ENCODE measurements at regions not wholly inside any gene's neighbourhood (a gene's known extent, or its start where the extent isn't known, plus 50 kb on each side); places are given as distances from the start of the nearest gene placed in this dataset.
"Not testable (repeated sequence)": the region's sequence is repeated elsewhere in the genome, so short reads cannot be mapped to it uniquely, and the experiment has no call there.

DNA sequence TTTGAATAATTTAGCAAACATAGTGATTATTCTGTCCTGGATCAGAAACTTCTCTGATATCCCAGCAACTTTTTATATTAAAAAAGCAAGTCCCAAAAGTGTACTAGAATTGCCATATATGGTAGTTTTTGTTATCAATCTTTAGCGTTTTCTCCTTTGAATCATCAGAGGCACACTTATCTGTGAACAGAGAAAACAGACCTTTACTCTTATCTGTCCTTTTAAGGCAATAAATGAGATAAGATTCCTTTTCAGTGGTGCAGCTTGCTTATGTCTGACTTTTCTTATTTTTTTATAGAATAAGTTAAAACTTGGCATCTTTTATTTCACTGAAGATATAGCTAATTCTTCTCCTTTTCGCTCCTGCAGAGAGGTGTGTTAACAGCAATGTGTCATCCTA lies 458.1 kb upstream of the PCDH10 start:
- TF ChIP-seq POLR2AphosphoS5 (IDR thresholded peaks at IDR 0.05; ENCODE audit: low read depth), result no peak
- Histone ChIP-seq H3K27me3 (ENCODE audit: insufficient read depth, poor library complexity, severe bottlenecking) (no peaks in the 10 kb centered on the region), H3K4me3 (replicated peaks; ENCODE audit: insufficient read depth, low read length) (no peak overlapping the region), H3K27ac (replicated peaks) (no peak overlapping the region)
- DNase-seq (ENCODE audit: low read depth in 1 of 2, low spot score in 1 of 2), result no peak

DNA sequence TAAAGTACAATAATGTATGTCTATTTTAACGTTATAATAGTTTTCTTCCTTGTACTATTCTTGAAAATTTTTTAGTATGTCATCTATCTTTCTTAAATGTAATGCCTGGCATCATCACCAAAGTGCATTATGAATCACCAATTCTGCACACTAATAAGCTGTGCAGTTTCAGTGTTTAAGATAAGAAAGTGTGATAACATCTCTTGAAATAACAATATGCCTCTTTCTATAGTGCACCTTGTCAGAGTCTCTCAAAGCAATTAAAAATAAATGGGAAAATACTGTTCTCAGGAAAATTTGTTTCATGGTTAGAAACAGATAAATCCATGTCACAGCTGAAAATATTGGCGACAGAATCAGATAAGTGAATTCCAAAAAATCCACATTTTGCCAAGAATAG lies 457.4 kb upstream of the PCDH10 start:
- Histone ChIP-seq H3K27ac (replicated peaks) (no peak overlapping the region), H3K27me3 (ENCODE audit: insufficient read depth, poor library complexity, severe bottlenecking) (no peaks in the 10 kb centered on the region), H3K4me3 (replicated peaks; ENCODE audit: insufficient read depth, low read length) (no peak overlapping the region)
- TF ChIP-seq POLR2AphosphoS5 (IDR thresholded peaks at IDR 0.05; ENCODE audit: low read depth), result no peak
- TF ChIP-seq SPI1 (IDR thresholded peaks at IDR 0.05; ENCODE audit: borderline replicate concordance, low read depth), result no peak
- TF ChIP-seq, protein P1, sequence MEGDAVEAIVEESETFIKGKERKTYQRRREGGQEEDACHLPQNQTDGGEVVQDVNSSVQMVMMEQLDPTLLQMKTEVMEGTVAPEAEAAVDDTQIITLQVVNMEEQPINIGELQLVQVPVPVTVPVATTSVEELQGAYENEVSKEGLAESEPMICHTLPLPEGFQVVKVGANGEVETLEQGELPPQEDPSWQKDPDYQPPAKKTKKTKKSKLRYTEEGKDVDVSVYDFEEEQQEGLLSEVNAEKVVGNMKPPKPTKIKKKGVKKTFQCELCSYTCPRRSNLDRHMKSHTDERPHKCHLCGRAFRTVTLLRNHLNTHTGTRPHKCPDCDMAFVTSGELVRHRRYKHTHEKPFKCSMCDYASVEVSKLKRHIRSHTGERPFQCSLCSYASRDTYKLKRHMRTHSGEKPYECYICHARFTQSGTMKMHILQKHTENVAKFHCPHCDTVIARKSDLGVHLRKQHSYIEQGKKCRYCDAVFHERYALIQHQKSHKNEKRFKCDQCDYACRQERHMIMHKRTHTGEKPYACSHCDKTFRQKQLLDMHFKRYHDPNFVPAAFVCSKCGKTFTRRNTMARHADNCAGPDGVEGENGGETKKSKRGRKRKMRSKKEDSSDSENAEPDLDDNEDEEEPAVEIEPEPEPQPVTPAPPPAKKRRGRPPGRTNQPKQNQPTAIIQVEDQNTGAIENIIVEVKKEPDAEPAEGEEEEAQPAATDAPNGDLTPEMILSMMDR (IDR thresholded peaks at IDR 0.05; ENCODE audit: insufficient read depth, low read length), result no peak
- no peak for TF ChIP-seq GABPA (IDR thresholded peaks at IDR 0.05; ENCODE audit: low read depth)
- TF ChIP-seq, protein P2, sequence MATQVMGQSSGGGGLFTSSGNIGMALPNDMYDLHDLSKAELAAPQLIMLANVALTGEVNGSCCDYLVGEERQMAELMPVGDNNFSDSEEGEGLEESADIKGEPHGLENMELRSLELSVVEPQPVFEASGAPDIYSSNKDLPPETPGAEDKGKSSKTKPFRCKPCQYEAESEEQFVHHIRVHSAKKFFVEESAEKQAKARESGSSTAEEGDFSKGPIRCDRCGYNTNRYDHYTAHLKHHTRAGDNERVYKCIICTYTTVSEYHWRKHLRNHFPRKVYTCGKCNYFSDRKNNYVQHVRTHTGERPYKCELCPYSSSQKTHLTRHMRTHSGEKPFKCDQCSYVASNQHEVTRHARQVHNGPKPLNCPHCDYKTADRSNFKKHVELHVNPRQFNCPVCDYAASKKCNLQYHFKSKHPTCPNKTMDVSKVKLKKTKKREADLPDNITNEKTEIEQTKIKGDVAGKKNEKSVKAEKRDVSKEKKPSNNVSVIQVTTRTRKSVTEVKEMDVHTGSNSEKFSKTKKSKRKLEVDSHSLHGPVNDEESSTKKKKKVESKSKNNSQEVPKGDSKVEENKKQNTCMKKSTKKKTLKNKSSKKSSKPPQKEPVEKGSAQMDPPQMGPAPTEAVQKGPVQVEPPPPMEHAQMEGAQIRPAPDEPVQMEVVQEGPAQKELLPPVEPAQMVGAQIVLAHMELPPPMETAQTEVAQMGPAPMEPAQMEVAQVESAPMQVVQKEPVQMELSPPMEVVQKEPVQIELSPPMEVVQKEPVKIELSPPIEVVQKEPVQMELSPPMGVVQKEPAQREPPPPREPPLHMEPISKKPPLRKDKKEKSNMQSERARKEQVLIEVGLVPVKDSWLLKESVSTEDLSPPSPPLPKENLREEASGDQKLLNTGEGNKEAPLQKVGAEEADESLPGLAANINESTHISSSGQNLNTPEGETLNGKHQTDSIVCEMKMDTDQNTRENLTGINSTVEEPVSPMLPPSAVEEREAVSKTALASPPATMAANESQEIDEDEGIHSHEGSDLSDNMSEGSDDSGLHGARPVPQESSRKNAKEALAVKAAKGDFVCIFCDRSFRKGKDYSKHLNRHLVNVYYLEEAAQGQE (IDR thresholded peaks at IDR 0.05; ENCODE audit: insufficient replicate concordance, low read depth), result no peak
- DNase-seq (ENCODE audit: low read depth in 1 of 2, low spot score in 1 of 2), result no peak

DNA sequence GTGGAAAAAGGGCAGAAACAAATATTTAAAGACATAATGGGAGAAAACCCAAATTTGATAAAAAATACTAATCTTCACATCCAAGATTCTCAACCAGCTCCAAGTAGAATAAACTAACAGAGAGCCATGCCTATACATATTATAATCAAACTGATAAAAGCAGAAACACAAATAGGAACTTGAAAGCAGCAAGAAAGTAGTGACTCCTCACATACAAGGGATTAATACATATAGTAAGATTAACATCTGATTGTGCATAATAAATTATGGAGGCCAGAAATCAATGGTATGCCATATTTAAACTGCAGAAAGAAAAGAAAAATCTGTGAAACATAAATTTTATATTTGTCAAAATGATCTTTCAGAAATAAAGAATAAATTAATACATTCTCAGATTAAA lies 454.3 kb upstream of the PCDH10 start:
- Histone ChIP-seq H3K4me3 (replicated peaks; ENCODE audit: insufficient read depth, low read length) (no peak overlapping the region), H3K27ac (replicated peaks) (no peak overlapping the region), H3K27me3 (ENCODE audit: insufficient read depth, poor library complexity, severe bottlenecking) (no peaks in the 10 kb centered on the region)
- DNase-seq (ENCODE audit: low read depth in 1 of 2, low spot score in 1 of 2), result no peak
- no peak for TF ChIP-seq POLR2AphosphoS5 (IDR thresholded peaks at IDR 0.05; ENCODE audit: low read depth)

DNA sequence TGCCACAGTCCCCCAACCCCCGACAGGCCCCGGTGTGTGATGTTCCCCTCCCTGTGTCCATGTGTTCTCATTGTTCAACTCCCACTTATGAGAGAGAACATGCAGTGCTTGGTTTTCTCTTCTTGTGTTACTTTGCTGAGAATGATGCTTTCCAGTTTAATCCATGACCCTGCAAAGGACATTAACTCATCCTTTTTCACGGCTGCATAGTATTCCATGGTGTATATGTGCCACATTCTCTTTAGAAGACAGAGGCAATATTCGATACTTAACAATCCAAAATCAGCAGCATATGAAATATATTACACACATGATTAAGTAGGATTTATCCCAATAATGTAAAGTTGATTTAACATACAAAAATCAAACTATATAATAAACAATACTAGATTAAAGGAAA lies 451.6 kb upstream of the PCDH10 start:
- H3K27me3 ChIP-seq (ENCODE audit: insufficient read depth, poor library complexity, severe bottlenecking); DNase-seq (ENCODE audit: low read depth in 1 of 2, low spot score in 1 of 2); H3K27ac ChIP-seq (replicated peaks); H3K4me3 ChIP-seq (replicated peaks; ENCODE audit: insufficient read depth, low read length): not testable (repeated sequence)

DNA sequence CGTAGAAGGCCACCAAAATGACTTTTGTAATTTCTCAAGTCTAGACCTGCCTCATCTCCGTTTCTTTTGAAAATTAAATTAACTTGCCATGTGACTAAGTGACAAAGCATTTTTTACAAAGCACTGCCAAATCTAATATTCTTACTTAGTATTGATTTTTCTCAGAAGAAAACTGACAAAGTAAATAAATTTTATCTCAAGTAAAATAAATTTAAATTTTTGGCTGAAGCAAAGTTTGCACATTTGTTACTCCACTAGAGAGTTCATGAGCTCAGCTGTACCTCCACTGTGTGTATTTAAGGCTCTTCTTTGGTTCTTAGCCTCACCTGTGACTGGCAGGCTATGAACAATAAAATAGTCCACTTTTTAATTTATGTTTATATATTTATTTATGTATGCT lies 441.1 kb upstream of the PCDH10 start:
- DNase-seq (ENCODE audit: low read depth in 1 of 2, low spot score in 1 of 2), result no peak
- H3K4me3 ChIP-seq (replicated peaks; ENCODE audit: insufficient read depth, low read length), result no peak overlapping the region
- H3K27ac ChIP-seq (replicated peaks), result no peak overlapping the region
- H3K27me3 ChIP-seq (ENCODE audit: insufficient read depth, poor library complexity, severe bottlenecking), result no peaks in the 10 kb centered on the region
- TF ChIP-seq GABPA (IDR thresholded peaks at IDR 0.05; ENCODE audit: low read depth) (no peak), SPI1 (IDR thresholded peaks at IDR 0.05; ENCODE audit: borderline replicate concordance, low read depth) (no peak), POLR2AphosphoS5 (IDR thresholded peaks at IDR 0.05; ENCODE audit: low read depth) (no peak)
- TF ChIP-seq, protein P1 (IDR thresholded peaks at IDR 0.05; ENCODE audit: insufficient read depth, low read length), result no peak
- TF ChIP-seq, protein P2 (IDR thresholded peaks at IDR 0.05; ENCODE audit: insufficient replicate concordance, low read depth), result no peak
